WTC11 (cell line): ENCODE measurements at regions not wholly inside any gene's neighbourhood (a gene's known extent, or its start where the extent isn't known, plus 50 kb on each side); places are given as distances from the start of the nearest gene placed in this dataset.
"Not testable (repeated sequence)": the region's sequence is repeated elsewhere in the genome, so short reads cannot be mapped to it uniquely, and the experiment has no call there.

ENCODE experiments used
- ATAC-seq: fragments of 200-7000 bp; cut with Tn5 transposase; 2 replicates; pipeline ENCODE4 v1.10.0; 2021; ENCODE audit warnings: mild to moderate bottlenecking, moderate library complexity
- CTCF ChIA-PET: fragments of 300-600 bp; sonication (Branson Sonifier 250); formaldehyde crosslinking; loops from one replicate; lab custom pipeline; 2021; ENCODE audit warnings: antibody characterized with exemption; lab: Charles Lee
- POLR2A ChIA-PET: fragments of 350-600 bp; sonication (Branson Sonifier 250); formaldehyde crosslinking; loops from one replicate; lab custom pipeline; 2021; ENCODE audit warnings: antibody characterized with exemption; lab: Charles Lee
- DNase-seq: peaks from one replicate; pipeline ENCODE4 v3.0.0; 2021; ENCODE audit warnings: low spot score
- H3K27ac Mint-ChIP-seq: 2 replicates; pipeline ENCODE4 v1.8.0; 2021; ENCODE audit warnings: mixed read lengths
- H3K27me3 Mint-ChIP-seq: 2 replicates; pipeline ENCODE4 v1.8.0; 2021; ENCODE audit warnings: low read depth, mild to moderate bottlenecking, moderate library complexity, mixed read lengths
- H3K36me3 Mint-ChIP-seq: 2 replicates; pipeline ENCODE4 v1.8.0; 2021; ENCODE audit warnings: mixed read lengths
- H3K4me1 Mint-ChIP-seq: 2 replicates; pipeline ENCODE4 v1.8.0; 2022; ENCODE audit warnings: mixed read lengths
- H3K4me3 Mint-ChIP-seq: 2 replicates; pipeline ENCODE4 v1.8.0; 2021; ENCODE audit warnings: mild to moderate bottlenecking, moderate library complexity, mixed read lengths
- H3K9me3 Mint-ChIP-seq: 2 replicates; pipeline ENCODE4 v1.8.0; 2021; ENCODE audit warnings: mixed read lengths
- EMX1 ChIP-seq: fragments of 250-450 bp; sonication (Bioruptor Pico); IDR thresholded peaks from 2 replicates; pipeline ENCODE4 v1.8.0; 2021; ENCODE audit warnings: mild to moderate bottlenecking
- ETV6 ChIP-seq: sonication (generic); formaldehyde crosslinking; IDR thresholded peaks from 2 replicates; pipeline ENCODE4 v1.8.1; 2022; ENCODE audit warnings: mild to moderate bottlenecking, missing genetic modification reagents
- FOXJ3 ChIP-seq: sonication (generic); formaldehyde crosslinking; IDR thresholded peaks from 2 replicates; pipeline ENCODE4 v1.9.0; 2021; ENCODE audit warnings: missing genetic modification reagents, mild to moderate bottlenecking, borderline replicate concordance
- GRHL2 ChIP-seq: fragments of 250-450 bp; sonication (Bioruptor Pico); IDR thresholded peaks from 2 replicates; pipeline ENCODE4 v1.8.0; 2022; ENCODE audit warnings: mild to moderate bottlenecking, moderate library complexity; ENCODE audit not compliant: insufficient replicate concordance, severe bottlenecking
- HMGA2 ChIP-seq: fragments of 250-450 bp; sonication (Bioruptor Pico); IDR thresholded peaks from 2 replicates; pipeline ENCODE4 v1.4.0; 2021; ENCODE audit warnings: mild to moderate bottlenecking, moderate library complexity
- JAZF1 ChIP-seq: fragments of 250-450 bp; sonication (Bioruptor Pico); IDR thresholded peaks from 2 replicates; pipeline ENCODE4 v1.9.0; 2021; ENCODE audit warnings: moderate library complexity, mild to moderate bottlenecking, inconsistent platforms
- MXD4 ChIP-seq: fragments of 250-450 bp; sonication (Bioruptor Pico); IDR thresholded peaks from 2 replicates; pipeline ENCODE4 v1.8.0; 2021; ENCODE audit warnings: mild to moderate bottlenecking, moderate library complexity, borderline replicate concordance
- NFYB ChIP-seq: sonication (generic); formaldehyde crosslinking; conservative IDR thresholded peaks from 2 replicates; pipeline ENCODE4 v1.8.0; 2022; ENCODE audit warnings: low read depth, missing genetic modification reagents
- NR2C2 ChIP-seq: sonication (generic); formaldehyde crosslinking; IDR thresholded peaks from 2 replicates; pipeline ENCODE4 v1.8.0; 2022; ENCODE audit warnings: mild to moderate bottlenecking, missing genetic modification reagents
- OVOL2 ChIP-seq: fragments of 250-450 bp; sonication (Bioruptor Pico); IDR thresholded peaks from 2 replicates; pipeline ENCODE4 v1.9.0; 2021; ENCODE audit warnings: mild to moderate bottlenecking, borderline replicate concordance
- SP1 ChIP-seq: sonication (generic); formaldehyde crosslinking; conservative IDR thresholded peaks from 2 replicates; pipeline ENCODE4 v1.8.1; 2022; ENCODE audit warnings: missing genetic modification reagents
- ZNF121 ChIP-seq: sonication (generic); formaldehyde crosslinking; IDR thresholded peaks from 2 replicates; pipeline ENCODE4 v1.8.0; 2023; ENCODE audit warnings: missing genetic modification reagents
- ZNF423 ChIP-seq: fragments of 250-450 bp; sonication (Bioruptor Pico); IDR thresholded peaks from 2 replicates; pipeline ENCODE4 v2.1.2; 2022; ENCODE audit warnings: mild to moderate bottlenecking, moderate library complexity
- ZNF671 ChIP-seq: fragments of 250-450 bp; sonication (Bioruptor Pico); IDR thresholded peaks from 2 replicates; pipeline ENCODE4 v1.8.0; 2021; ENCODE audit warnings: mild to moderate bottlenecking
- TF ChIP-seq, protein P1 (sequence below): fragments of 200-600 bp; IDR thresholded peaks from 2 replicates; pipeline ENCODE4 v1.8.0; 2022; ENCODE audit warnings: antibody characterized with exemption
- TF ChIP-seq, protein P2 (sequence below): fragments of 250-450 bp; sonication (Bioruptor Pico); IDR thresholded peaks from 2 replicates; pipeline ENCODE4 v1.9.0; 2021; ENCODE audit warnings: mild to moderate bottlenecking
- TF ChIP-seq, protein P3 (sequence below): fragments of 250-450 bp; sonication (Bioruptor Pico); IDR thresholded peaks from 2 replicates; pipeline ENCODE4 v1.8.0; 2021; ENCODE audit warnings: mild to moderate bottlenecking
- TF ChIP-seq, protein P4 (sequence below): sonication (generic); formaldehyde crosslinking; IDR thresholded peaks from 2 replicates; pipeline ENCODE4 v1.8.1; 2022; ENCODE audit warnings: missing genetic modification reagents, borderline replicate concordance
- TF ChIP-seq, protein P5 (sequence below): sonication (generic); formaldehyde crosslinking; IDR thresholded peaks from 2 replicates; pipeline ENCODE4 v1.8.1; 2023; ENCODE audit warnings: mild to moderate bottlenecking, missing genetic modification reagents, borderline replicate concordance
- TF ChIP-seq, protein P6 (sequence below): sonication (generic); formaldehyde crosslinking; IDR thresholded peaks from 2 replicates; pipeline ENCODE4 v1.8.1; 2023; ENCODE audit warnings: mild to moderate bottlenecking, missing genetic modification reagents, moderate library complexity

DNA sequence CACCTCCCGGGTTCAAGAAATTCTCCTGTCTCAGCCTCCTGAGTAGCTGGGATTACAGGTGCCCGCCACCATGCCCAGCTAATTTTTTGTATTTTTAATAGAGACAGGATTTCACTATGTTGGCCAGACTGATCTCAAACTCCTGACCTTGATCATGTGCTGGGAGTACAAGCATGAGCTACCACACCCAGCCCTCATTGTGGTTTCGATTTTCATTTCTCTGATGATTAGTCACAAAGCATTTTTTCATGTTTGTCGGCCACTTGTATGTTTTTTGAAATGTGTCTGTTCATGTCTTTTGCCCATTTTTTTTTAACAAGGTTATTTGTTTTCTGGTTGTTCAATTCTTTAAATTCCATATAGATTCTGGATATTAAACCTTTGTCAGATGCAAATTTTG lies 138.2 kb upstream of the MSX2 start:
- H3K36me3 Mint-ChIP-seq = peaks cover 12% of the 10 kb centered on the region
- H3K4me1 Mint-ChIP-seq, H3K4me3 Mint-ChIP-seq, H3K27me3 Mint-ChIP-seq, ATAC-seq, DNase-seq, H3K27ac Mint-ChIP-seq, CTCF ChIA-PET, POLR2A ChIA-PET: not testable (repeated sequence)
- peaks cover 15% of the 10 kb centered on the region for H3K9me3 Mint-ChIP-seq

DNA sequence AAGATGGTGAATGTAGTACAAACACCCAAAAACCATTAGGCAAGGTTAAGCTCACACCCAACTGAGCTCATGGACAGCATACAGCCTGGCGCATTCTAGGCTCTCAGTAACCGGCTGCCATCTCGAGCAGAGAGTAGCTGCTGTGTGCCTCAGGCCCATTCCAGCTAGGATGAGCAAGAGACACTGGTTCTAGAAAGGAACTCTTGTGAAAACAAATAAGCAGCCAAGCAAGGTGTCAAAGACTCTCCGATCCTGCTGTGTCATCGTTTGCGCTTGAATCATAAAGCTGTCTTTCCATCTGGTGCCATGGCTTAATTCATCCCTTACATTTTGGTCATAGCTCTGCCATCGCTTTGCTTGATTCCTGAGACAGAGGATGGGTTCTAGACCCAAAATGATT lies 135.4 kb upstream of the MSX2 start:
- Mint-ChIP-seq H3K9me3 (peaks cover 18% of the 10 kb centered on the region), H3K27me3 (no peaks in the 10 kb centered on the region; the same call in 1 of the 2 replicates), H3K27ac (no peak overlapping the region)
- no peak for ATAC-seq
- TF ChIP-seq SP1 (CRISPR knock-in tag) (no peak), NFYB (no peak), FOXJ3 (CRISPR knock-in tag) (no peak), ETV6 (CRISPR knock-in tag) (no peak), EMX1 (CRISPR knock-in tag) (no peak), MXD4 (CRISPR knock-in tag) (no peak), ZNF671 (CRISPR knock-in tag) (no peak), NR2C2 (no peak)
- TF ChIP-seq, protein P1, sequence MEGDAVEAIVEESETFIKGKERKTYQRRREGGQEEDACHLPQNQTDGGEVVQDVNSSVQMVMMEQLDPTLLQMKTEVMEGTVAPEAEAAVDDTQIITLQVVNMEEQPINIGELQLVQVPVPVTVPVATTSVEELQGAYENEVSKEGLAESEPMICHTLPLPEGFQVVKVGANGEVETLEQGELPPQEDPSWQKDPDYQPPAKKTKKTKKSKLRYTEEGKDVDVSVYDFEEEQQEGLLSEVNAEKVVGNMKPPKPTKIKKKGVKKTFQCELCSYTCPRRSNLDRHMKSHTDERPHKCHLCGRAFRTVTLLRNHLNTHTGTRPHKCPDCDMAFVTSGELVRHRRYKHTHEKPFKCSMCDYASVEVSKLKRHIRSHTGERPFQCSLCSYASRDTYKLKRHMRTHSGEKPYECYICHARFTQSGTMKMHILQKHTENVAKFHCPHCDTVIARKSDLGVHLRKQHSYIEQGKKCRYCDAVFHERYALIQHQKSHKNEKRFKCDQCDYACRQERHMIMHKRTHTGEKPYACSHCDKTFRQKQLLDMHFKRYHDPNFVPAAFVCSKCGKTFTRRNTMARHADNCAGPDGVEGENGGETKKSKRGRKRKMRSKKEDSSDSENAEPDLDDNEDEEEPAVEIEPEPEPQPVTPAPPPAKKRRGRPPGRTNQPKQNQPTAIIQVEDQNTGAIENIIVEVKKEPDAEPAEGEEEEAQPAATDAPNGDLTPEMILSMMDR = no peak
- TF ChIP-seq, all 79 proteins: peak for 0
- POLR2A ChIA-PET = no interaction called here
- no peaks in the 10 kb centered on the region for H3K4me1 Mint-ChIP-seq
- no peak for DNase-seq
- peaks cover 12% of the 10 kb centered on the region for H3K36me3 Mint-ChIP-seq
- no peak overlapping the region for H3K4me3 Mint-ChIP-seq
- CTCF ChIA-PET = no interaction called here

DNA sequence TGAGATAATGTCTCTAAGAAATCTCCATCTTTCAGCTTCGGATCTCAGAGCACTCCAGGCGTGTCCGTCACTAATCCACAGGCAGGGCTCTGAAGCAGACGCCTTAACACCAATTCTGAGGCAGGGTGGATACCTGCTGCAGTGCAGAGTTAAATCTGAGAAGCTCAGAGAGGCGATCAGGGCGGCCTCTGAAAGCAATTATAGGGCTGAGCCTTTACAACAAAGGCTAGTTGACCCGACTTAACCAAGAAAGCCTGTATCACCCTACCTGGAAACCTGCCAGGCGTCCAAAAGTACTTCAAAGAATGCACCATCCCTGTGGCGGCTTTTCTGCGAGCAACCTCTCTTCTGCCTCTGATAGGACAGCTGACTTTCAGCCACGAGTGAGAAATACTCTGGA lies 134.8 kb upstream of the MSX2 start:
- ATAC-seq (no peak), DNase-seq (no peak)
- no peak overlapping the region for H3K4me3 Mint-ChIP-seq
- ChIA-PET POLR2A (no interaction called here), CTCF (interaction anchor here (0.6 kb wide), 1 partner anchor 147 kb away, joined by 3 read pairs; no protein-coding TSS in a partner anchor)
- H3K9me3 Mint-ChIP-seq = peaks cover 20% of the 10 kb centered on the region
- H3K27ac Mint-ChIP-seq = no peak overlapping the region
- TF ChIP-seq ETV6 (CRISPR knock-in tag) (no peak), OVOL2 (CRISPR knock-in tag) (no peak), GRHL2 (CRISPR knock-in tag) (no peak), ZNF121 (CRISPR knock-in tag) (no peak), HMGA2 (CRISPR knock-in tag) (no peak)
- TF ChIP-seq, protein P2, sequence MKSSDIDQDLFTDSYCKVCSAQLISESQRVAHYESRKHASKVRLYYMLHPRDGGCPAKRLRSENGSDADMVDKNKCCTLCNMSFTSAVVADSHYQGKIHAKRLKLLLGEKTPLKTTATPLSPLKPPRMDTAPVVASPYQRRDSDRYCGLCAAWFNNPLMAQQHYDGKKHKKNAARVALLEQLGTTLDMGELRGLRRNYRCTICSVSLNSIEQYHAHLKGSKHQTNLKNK (CRISPR knock-in tag) = no peak
- no peaks in the 10 kb centered on the region; the same call in 1 of the 2 replicates for H3K27me3 Mint-ChIP-seq
- H3K36me3 Mint-ChIP-seq = peaks cover 12% of the 10 kb centered on the region
- no peaks in the 10 kb centered on the region for H3K4me1 Mint-ChIP-seq

DNA sequence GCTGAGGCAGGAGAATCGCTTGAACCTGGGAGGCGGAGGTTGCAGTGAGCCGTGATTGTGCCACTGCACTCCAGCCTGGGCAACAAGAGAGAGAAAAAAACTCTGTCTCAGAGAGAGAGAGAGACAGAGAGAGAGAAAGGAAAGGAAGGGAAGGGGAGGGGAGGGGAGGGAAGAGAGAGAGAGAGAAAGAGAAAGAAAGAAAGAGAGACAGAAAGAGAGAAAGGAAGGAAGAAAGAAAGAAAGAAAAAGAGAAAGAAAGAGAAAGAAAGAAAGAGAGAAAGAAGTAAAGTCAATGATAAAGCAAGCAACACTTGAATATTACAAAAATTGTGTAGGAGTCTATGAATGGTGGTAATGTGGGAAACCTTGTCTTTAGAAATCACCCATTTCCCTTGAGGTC lies 133.6 kb upstream of the MSX2 start:
- POLR2A ChIA-PET = no interaction called here
- TF ChIP-seq, protein P3, sequence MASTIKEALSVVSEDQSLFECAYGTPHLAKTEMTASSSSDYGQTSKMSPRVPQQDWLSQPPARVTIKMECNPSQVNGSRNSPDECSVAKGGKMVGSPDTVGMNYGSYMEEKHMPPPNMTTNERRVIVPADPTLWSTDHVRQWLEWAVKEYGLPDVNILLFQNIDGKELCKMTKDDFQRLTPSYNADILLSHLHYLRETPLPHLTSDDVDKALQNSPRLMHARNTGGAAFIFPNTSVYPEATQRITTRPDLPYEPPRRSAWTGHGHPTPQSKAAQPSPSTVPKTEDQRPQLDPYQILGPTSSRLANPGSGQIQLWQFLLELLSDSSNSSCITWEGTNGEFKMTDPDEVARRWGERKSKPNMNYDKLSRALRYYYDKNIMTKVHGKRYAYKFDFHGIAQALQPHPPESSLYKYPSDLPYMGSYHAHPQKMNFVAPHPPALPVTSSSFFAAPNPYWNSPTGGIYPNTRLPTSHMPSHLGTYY (CRISPR knock-in tag) = no peak
- TF ChIP-seq ZNF423 (CRISPR knock-in tag) (no peak), ZNF671 (CRISPR knock-in tag) (no peak), JAZF1 (CRISPR knock-in tag) (no peak)
- TF ChIP-seq, protein P4, sequence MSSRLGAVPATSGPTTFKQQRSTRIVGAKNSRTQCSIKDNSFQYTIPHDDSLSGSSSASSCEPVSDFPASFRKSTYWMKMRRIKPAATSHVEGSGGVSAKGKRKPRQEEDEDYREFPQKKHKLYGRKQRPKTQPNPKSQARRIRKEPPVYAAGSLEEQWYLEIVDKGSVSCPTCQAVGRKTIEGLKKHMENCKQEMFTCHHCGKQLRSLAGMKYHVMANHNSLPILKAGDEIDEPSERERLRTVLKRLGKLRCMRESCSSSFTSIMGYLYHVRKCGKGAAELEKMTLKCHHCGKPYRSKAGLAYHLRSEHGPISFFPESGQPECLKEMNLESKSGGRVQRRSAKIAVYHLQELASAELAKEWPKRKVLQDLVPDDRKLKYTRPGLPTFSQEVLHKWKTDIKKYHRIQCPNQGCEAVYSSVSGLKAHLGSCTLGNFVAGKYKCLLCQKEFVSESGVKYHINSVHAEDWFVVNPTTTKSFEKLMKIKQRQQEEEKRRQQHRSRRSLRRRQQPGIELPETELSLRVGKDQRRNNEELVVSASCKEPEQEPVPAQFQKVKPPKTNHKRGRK (CRISPR knock-in tag) = 0 out of 2 replicates have a peak, but pooled peaks have one; percentile 56
- TF ChIP-seq, protein P5, sequence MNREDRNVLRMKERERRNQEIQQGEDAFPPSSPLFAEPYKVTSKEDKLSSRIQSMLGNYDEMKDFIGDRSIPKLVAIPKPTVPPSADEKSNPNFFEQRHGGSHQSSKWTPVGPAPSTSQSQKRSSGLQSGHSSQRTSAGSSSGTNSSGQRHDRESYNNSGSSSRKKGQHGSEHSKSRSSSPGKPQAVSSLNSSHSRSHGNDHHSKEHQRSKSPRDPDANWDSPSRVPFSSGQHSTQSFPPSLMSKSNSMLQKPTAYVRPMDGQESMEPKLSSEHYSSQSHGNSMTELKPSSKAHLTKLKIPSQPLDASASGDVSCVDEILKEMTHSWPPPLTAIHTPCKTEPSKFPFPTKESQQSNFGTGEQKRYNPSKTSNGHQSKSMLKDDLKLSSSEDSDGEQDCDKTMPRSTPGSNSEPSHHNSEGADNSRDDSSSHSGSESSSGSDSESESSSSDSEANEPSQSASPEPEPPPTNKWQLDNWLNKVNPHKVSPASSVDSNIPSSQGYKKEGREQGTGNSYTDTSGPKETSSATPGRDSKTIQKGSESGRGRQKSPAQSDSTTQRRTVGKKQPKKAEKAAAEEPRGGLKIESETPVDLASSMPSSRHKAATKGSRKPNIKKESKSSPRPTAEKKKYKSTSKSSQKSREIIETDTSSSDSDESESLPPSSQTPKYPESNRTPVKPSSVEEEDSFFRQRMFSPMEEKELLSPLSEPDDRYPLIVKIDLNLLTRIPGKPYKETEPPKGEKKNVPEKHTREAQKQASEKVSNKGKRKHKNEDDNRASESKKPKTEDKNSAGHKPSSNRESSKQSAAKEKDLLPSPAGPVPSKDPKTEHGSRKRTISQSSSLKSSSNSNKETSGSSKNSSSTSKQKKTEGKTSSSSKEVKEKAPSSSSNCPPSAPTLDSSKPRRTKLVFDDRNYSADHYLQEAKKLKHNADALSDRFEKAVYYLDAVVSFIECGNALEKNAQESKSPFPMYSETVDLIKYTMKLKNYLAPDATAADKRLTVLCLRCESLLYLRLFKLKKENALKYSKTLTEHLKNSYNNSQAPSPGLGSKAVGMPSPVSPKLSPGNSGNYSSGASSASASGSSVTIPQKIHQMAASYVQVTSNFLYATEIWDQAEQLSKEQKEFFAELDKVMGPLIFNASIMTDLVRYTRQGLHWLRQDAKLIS (CRISPR knock-in tag) = no peak
- TF ChIP-seq, protein P6, sequence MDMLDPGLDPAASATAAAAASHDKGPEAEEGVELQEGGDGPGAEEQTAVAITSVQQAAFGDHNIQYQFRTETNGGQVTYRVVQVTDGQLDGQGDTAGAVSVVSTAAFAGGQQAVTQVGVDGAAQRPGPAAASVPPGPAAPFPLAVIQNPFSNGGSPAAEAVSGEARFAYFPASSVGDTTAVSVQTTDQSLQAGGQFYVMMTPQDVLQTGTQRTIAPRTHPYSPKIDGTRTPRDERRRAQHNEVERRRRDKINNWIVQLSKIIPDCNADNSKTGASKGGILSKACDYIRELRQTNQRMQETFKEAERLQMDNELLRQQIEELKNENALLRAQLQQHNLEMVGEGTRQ (CRISPR knock-in tag) = no peak
- ATAC-seq = no peak

More for the DNA sequence above, 133.6 kb upstream of the MSX2 start:
- Mint-ChIP-seq H3K27me3 (no peaks in the 10 kb centered on the region; the same call in 1 of the 2 replicates), H3K9me3 (peaks cover 13% of the 10 kb centered on the region), H3K27ac (no peak overlapping the region), H3K4me3 (no peak overlapping the region), H3K4me1 (no peaks in the 10 kb centered on the region), H3K36me3 (peaks cover 6% of the 10 kb centered on the region)
- DNase-seq = no peak
- CTCF ChIA-PET = no interaction called here
